ENCODE measurements at regions not wholly inside any gene's neighbourhood (a gene's known extent, or its start where the extent isn't known, plus 50 kb on each side); places are given as distances from the start of the nearest gene placed in this dataset.

- no peak for ATAC-seq
- Histone ChIP-seq H3K27ac (no peak overlapping the region), H3K9me3 (no peaks in the 10 kb centered on the region), H3K4me1 (no peaks in the 10 kb centered on the region), H3K4me3 (no peak overlapping the region), H3K27me3 (no peaks in the 10 kb centered on the region), H3K36me3 (no peaks in the 10 kb centered on the region)
- in situ Hi-C loops (cut with MboI; ENCODE audit: low sequenced_read_pairs in 4 of 4) (no loop called here), intact Hi-C loops (cut with DNase I; ENCODE audit: low total_unique reads) (no loop called here)
- TF ChIP-seq POLR2A (IDR thresholded peaks at IDR 0.05) (no peak), CTCF (IDR thresholded peaks at IDR 0.05 in 4 of 5, conservative IDR thresholded peaks at IDR 0.05 in 1 of 5) (no peak)
- DNase-seq = no peak
Observed at GRCh38 chr11:33630936-33631748, 69.5 kb downstream of the C11orf91 start.

GRCh38 chr11:33624083-33624482 is 76.5 kb downstream of the C11orf91 start:
- intact Hi-C loops (cut with DNase I; ENCODE audit: low total_unique reads) = no loop called here
- H3K27ac ChIP-seq = no peak overlapping the region
- H3K4me3 ChIP-seq = no peak overlapping the region
- no peaks in the 10 kb centered on the region for H3K9me3 ChIP-seq
- H3K4me1 ChIP-seq = no peaks in the 10 kb centered on the region
- peak in 1 of 2 donors; percentile 29 for DNase-seq
- no peaks in the 10 kb centered on the region for H3K27me3 ChIP-seq
- H3K36me3 ChIP-seq = no peaks in the 10 kb centered on the region
- peak in 1 of 2 donors; percentile 24 for ATAC-seq
- TF ChIP-seq CTCF (IDR thresholded peaks at IDR 0.05 in 4 of 5, conservative IDR thresholded peaks at IDR 0.05 in 1 of 5) (no peak), POLR2A (IDR thresholded peaks at IDR 0.05) (no peak)
- in situ Hi-C loops (cut with MboI; ENCODE audit: low sequenced_read_pairs in 4 of 4) = no loop called here

- ATAC-seq (no peak), DNase-seq (no peak)
- H3K9me3 ChIP-seq = no peaks in the 10 kb centered on the region
- intact Hi-C loops (cut with DNase I; ENCODE audit: low total_unique reads) = no loop called here
- H3K4me3 ChIP-seq = no peak overlapping the region
- no peaks in the 10 kb centered on the region for H3K36me3 ChIP-seq
- no peaks in the 10 kb centered on the region for H3K4me1 ChIP-seq
- H3K27ac ChIP-seq = no peak overlapping the region
- TF ChIP-seq POLR2A (IDR thresholded peaks at IDR 0.05) (no peak), CTCF (IDR thresholded peaks at IDR 0.05 in 4 of 5, conservative IDR thresholded peaks at IDR 0.05 in 1 of 5) (no peak)
- in situ Hi-C loops (cut with MboI; ENCODE audit: low sequenced_read_pairs in 4 of 4) = no loop called here
- no peaks in the 10 kb centered on the region for H3K27me3 ChIP-seq
Observed at GRCh38 chr11:33622806-33623205, 77.8 kb downstream of the C11orf91 start.

GRCh38 chr11:33622186-33622585 is 78.4 kb downstream of the C11orf91 start:
- ATAC-seq = no peak
- no peaks in the 10 kb centered on the region for H3K27me3 ChIP-seq

More at GRCh38 chr11:33622186-33622585, 78.4 kb downstream of the C11orf91 start:
- no peak for DNase-seq
- H3K4me1 ChIP-seq = no peaks in the 10 kb centered on the region
- no peak overlapping the region for H3K4me3 ChIP-seq
- in situ Hi-C loops (cut with MboI; ENCODE audit: low sequenced_read_pairs in 4 of 4) = no loop called here
- intact Hi-C loops (cut with DNase I; ENCODE audit: low total_unique reads) = no loop called here
- H3K9me3 ChIP-seq = no peaks in the 10 kb centered on the region
- H3K36me3 ChIP-seq = no peaks in the 10 kb centered on the region
- no peak overlapping the region for H3K27ac ChIP-seq
- no peak for TF ChIP-seq CTCF (IDR thresholded peaks at IDR 0.05 in 4 of 5, conservative IDR thresholded peaks at IDR 0.05 in 1 of 5)
- TF ChIP-seq POLR2A (IDR thresholded peaks at IDR 0.05) = no peak

Measured in gastrocnemius medialis (tissue), 4 donors.